Nephron progenitor cell (in vitro differentiated cells): ENCODE measurements at regions not wholly inside any gene's neighbourhood (a gene's known extent, or its start where the extent isn't known, plus 50 kb on each side); places are given as distances from the start of the nearest gene placed in this dataset.
"Not testable (repeated sequence)": the region's sequence is repeated elsewhere in the genome, so short reads cannot be mapped to it uniquely, and the experiment has no call there.

Experiments used
- DNase-seq: peaks from one replicate; pipeline ENCODE4 v3.0.0; 2021
- H3K27ac Mint-ChIP-seq: 2 replicates; pipeline ENCODE4 v1.8.0; 2021; ENCODE audit warnings: mild to moderate bottlenecking, moderate library complexity, mixed read lengths
- H3K27me3 Mint-ChIP-seq: 2 replicates; pipeline ENCODE4 v1.8.0; 2021; ENCODE audit warnings: mild to moderate bottlenecking, low read depth, mixed read lengths; ENCODE audit not compliant: poor library complexity
- H3K36me3 Mint-ChIP-seq: 2 replicates; pipeline ENCODE4 v1.8.0; 2021; ENCODE audit warnings: low read depth, mixed read lengths
- H3K4me1 Mint-ChIP-seq: 2 replicates; pipeline ENCODE4 v1.8.0; 2021; ENCODE audit warnings: mixed read lengths
- H3K4me3 Mint-ChIP-seq: 2 replicates; pipeline ENCODE4 v1.8.0; 2021; ENCODE audit warnings: mild to moderate bottlenecking, moderate library complexity, mixed read lengths
- H3K9me3 Mint-ChIP-seq: 2 replicates; pipeline ENCODE4 v1.8.0; 2021; ENCODE audit warnings: mild to moderate bottlenecking, moderate library complexity, mixed read lengths
- CTCF ChIP-seq: fragments of 200-600 bp; sonication (generic); IDR thresholded peaks from 2 replicates; pipeline ENCODE4 v1.5.0; 2021; ENCODE audit warnings: antibody characterized with exemption

GRCh38 chr1:125119024-125119441 is 3934.3 kb downstream of the SRGAP2C start:
- Mint-ChIP-seq H3K9me3 (peaks cover 60% of the 10 kb centered on the region), H3K4me1 (no peaks in the 10 kb centered on the region), H3K27ac (no peak overlapping the region), H3K4me3 (no peak overlapping the region), H3K27me3 (no peaks in the 10 kb centered on the region), H3K36me3 (peaks cover 9% of the 10 kb centered on the region)
- no peak for TF ChIP-seq CTCF
- DNase-seq, result no peak

GRCh38 chr1:125119566-125120205 is 3934.9 kb downstream of the SRGAP2C start:
- DNase-seq, H3K36me3 Mint-ChIP-seq, H3K27me3 Mint-ChIP-seq, H3K4me3 Mint-ChIP-seq, H3K27ac Mint-ChIP-seq, H3K4me1 Mint-ChIP-seq: not testable (repeated sequence)
- peaks cover 66% of the 10 kb centered on the region for H3K9me3 Mint-ChIP-seq

GRCh38 chr1:125122579-125122978 is 3937.8 kb downstream of the SRGAP2C start:
- H3K36me3 Mint-ChIP-seq, H3K4me3 Mint-ChIP-seq, H3K27me3 Mint-ChIP-seq, H3K4me1 Mint-ChIP-seq, DNase-seq, H3K27ac Mint-ChIP-seq: not testable (repeated sequence)
- H3K9me3 Mint-ChIP-seq, result peaks cover 80% of the 10 kb centered on the region
